Ascending aorta (tissue), 2 donors: ENCODE measurements at regions not wholly inside any gene's neighbourhood (a gene's known extent, or its start where the extent isn't known, plus 50 kb on each side); places are given as distances from the start of the nearest gene placed in this dataset.
"Not testable (repeated sequence)": the region's sequence is repeated elsewhere in the genome, so short reads cannot be mapped to it uniquely, and the experiment has no call there.

ENCODE experiments used
- DNase-seq, 2 donors: peaks; one replicate each; pipeline ENCODE4 v3.0.0-alpha.2; 2019; ENCODE audit warnings: low spot score in 2 of 2
- H3K27ac ChIP-seq, 2 donors: fragments of 200-600 bp; sonication (generic); one replicate each; pipeline ENCODE4 v1.5.1; 2016 to 2017; ENCODE audit warnings: mild to moderate bottlenecking in 1 of 2
- H3K27me3 ChIP-seq: fragments of 200-600 bp; sonication (generic); one replicate; pipeline ENCODE4 v1.5.1; 2017
- H3K36me3 ChIP-seq, 2 donors: fragments of 200-600 bp; sonication (generic); one replicate each; pipeline ENCODE4 v1.5.1; 2016
- H3K4me1 ChIP-seq, 2 donors: fragments of 200-600 bp; sonication (generic); one replicate each; pipeline ENCODE4 v1.5.1; 2016 to 2017; ENCODE audit warnings: mild to moderate bottlenecking in 1 of 2
- H3K4me3 ChIP-seq, 2 donors: fragments of 200-600 bp; sonication (generic); one replicate each; pipeline ENCODE4 v1.5.1; 2016 to 2017; ENCODE audit warnings: mild to moderate bottlenecking in 1 of 2
- H3K9me3 ChIP-seq, 2 donors: fragments of 200-600 bp; sonication (generic); one replicate each; pipeline ENCODE4 v1.5.1; 2016
- intact Hi-C: fragments of 100-400 bp; cut with DNase I; formaldehyde crosslinking; loops from one replicate; pipeline ENCODE4 v1.15.1; 2023
- TF ChIP-seq, protein P1 (sequence below), 3 experiments: fragments of 200-600 bp in 2 of 3; fragments of 450-650 bp in 1 of 3; sonication (generic) in 2 of 3; IDR thresholded peaks; one replicate each; pipeline ENCODE4 v1.5.1; 2016 to 2019; ENCODE audit warnings: antibody characterized with exemption in 3 of 3, mild to moderate bottlenecking in 1 of 3, moderate library complexity in 1 of 3

DNA sequence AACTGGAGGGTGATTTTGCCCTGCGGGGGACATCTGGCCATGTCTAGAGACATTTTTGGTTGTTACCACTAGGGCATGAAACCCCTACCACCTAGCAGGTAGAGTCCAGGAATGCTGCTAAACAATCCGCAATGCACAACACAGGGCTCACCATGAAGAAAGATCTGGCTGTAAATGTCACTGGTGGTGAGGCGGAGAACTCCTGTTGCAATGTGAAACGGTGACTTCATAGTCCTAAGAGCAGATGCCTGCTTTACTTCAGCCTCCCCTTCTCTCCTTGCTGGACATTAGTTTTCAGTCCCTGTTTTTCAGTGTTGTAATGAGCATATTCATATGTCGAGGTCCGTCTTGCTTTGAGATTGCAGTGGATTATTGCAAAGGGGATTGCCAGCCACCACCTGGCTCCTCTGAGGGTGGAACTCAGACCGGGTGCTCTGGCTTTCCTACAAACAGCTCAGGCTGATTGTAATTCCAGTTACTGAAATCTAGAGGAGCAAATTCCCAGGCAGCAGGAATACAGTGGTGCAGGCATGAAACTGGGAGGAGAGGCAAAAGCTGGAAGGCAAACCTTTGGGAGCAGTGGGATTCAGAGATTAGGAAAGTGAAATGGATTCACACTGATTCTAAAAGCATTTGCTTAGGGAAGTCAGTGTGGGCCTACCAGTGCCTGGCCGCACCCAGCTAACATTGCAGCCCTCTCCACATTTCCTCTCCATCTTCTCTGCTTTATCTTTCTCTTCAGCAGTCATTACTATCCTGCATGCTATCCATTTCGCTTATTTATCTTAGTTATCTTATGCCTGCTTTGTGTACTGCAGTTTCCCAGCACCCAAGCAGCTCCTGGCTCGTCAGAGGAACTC lies 76.1 kb upstream of the PCDH8 start:
- TF ChIP-seq, protein P1, sequence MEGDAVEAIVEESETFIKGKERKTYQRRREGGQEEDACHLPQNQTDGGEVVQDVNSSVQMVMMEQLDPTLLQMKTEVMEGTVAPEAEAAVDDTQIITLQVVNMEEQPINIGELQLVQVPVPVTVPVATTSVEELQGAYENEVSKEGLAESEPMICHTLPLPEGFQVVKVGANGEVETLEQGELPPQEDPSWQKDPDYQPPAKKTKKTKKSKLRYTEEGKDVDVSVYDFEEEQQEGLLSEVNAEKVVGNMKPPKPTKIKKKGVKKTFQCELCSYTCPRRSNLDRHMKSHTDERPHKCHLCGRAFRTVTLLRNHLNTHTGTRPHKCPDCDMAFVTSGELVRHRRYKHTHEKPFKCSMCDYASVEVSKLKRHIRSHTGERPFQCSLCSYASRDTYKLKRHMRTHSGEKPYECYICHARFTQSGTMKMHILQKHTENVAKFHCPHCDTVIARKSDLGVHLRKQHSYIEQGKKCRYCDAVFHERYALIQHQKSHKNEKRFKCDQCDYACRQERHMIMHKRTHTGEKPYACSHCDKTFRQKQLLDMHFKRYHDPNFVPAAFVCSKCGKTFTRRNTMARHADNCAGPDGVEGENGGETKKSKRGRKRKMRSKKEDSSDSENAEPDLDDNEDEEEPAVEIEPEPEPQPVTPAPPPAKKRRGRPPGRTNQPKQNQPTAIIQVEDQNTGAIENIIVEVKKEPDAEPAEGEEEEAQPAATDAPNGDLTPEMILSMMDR (IDR thresholded peaks at IDR 0.05) = no peak
- no peaks in the 10 kb centered on the region for H3K9me3 ChIP-seq
- intact Hi-C loops = no loop called here

DNA sequence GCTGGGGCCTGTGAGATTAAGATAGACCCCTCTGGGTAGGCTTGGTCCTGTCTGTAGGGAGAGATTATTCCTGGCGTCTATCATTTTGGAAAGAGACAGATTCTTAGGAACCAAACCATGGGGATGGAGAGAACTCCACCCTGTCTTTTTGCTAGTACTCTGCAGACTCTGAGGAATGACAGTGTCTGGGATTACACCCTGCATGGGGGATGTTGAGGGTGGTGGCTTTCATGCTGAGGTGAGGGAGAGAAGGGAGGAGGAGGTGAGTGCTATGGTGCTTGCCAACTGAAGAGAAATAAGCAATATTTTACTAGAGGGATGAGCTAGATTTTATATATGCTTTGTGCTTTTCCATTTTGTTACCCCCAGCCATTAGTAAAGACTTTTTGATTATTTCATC lies 74.5 kb upstream of the PCDH8 start:
- Histone ChIP-seq H3K4me3 (no peak overlapping the region), H3K4me1 (no peaks in the 10 kb centered on the region), H3K9me3 (no peaks in the 10 kb centered on the region), H3K27ac (no peak overlapping the region), H3K36me3 (no peaks in the 10 kb centered on the region), H3K27me3 (no peaks in the 10 kb centered on the region)
- no peak for DNase-seq
- intact Hi-C loops = no loop called here
- TF ChIP-seq, protein P1 (IDR thresholded peaks at IDR 0.05) = no peak

More for the DNA sequence above, 76.1 kb upstream of the PCDH8 start:
- Histone ChIP-seq H3K36me3 (no peaks in the 10 kb centered on the region), H3K27ac (no peak overlapping the region), H3K4me3 (no peak overlapping the region), H3K27me3 (no peaks in the 10 kb centered on the region), H3K4me1 (no peaks in the 10 kb centered on the region)
- DNase-seq = no peak

DNA sequence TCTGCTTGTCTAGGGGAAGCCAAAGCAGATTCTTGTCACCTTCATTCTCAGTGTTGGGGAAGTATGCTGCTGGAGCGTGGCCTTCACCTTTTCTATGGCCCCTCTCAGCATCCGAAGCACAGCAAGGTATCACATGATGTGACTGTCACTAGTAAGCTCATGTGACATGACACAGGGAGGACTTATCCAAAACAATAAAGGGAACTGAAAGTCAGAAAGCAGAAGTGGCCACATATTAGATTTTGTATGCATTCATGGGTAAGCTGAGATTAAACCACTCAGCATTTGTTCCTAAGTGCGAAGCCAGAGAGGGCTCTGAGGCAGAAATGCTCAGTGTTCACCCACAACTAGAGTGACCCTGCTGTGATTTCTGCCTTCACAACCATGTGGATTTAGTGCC lies 72.8 kb upstream of the PCDH8 start:
- TF ChIP-seq, protein P1 (IDR thresholded peaks at IDR 0.05) = no peak
- intact Hi-C loops = no loop called here
- Histone ChIP-seq H3K27ac (no peak overlapping the region), H3K9me3 (no peaks in the 10 kb centered on the region), H3K36me3 (no peaks in the 10 kb centered on the region), H3K4me3 (no peak overlapping the region), H3K27me3 (no peaks in the 10 kb centered on the region), H3K4me1 (no peaks in the 10 kb centered on the region)
- DNase-seq = no peak

DNA sequence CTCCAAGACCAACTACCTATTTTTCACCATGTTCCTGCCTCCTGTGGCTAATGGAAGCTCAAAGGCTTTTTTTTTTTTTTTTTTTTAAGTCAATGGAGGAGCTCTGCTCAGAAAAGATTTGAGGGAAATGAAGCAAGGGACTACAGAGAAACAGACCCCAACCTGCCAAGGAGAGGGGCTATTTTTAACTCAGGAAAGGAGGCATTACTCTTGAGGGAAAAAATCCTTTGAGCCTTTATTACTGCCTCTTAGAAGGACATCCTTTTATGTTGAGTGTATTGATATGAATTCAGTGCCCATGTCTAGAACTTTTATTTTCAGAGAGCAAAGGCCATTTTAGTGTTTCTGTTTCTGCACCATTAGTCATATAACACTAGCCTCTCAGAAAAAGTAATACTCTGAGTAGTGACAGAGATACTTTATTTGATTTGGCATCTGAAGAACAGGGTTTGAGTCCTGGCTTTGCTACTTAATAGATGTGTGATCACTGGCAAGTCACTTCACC lies 68.1 kb upstream of the PCDH8 start:
- Histone ChIP-seq H3K36me3 (no peaks in the 10 kb centered on the region), H3K27ac (peak overlapping the region in 1 of 2 donors; percentile 51), H3K4me1 (no peaks in the 10 kb centered on the region), H3K9me3 (no peaks in the 10 kb centered on the region), H3K4me3 (no peak overlapping the region), H3K27me3 (no peaks in the 10 kb centered on the region)
- TF ChIP-seq, protein P1 (IDR thresholded peaks at IDR 0.05) = no peak
- intact Hi-C loops = loop anchor here (5.0 kb wide), 1 partner anchor 64 kb away; no protein-coding TSS in a partner anchor
- no peak for DNase-seq

DNA sequence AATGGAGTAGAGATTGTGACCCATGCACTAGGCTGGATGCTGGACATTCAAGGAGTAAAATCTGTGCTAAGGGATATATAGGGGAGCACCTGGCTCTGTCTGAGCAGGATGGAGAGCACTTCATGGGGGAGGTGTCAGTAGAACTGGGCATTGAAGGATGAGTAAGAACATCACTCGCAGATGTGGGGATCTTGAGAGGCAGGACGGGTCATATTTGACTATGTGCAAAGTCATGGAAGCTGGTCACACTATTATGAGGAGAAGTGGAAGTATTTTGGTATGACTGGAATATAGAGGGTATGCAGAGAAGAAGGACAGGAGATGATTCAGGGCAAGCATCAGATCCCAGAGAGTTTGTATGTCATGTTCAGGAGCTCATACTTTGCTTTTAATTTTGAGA lies 62.9 kb upstream of the PCDH8 start:
- TF ChIP-seq, protein P1 (IDR thresholded peaks at IDR 0.05) = no peak
- H3K27me3 ChIP-seq = no peaks in the 10 kb centered on the region
- intact Hi-C loops = no loop called here
- H3K27ac ChIP-seq = no peak overlapping the region
- no peak for DNase-seq
- H3K4me3 ChIP-seq = no peak overlapping the region
- H3K9me3 ChIP-seq = no peaks in the 10 kb centered on the region
- no peaks in the 10 kb centered on the region for H3K4me1 ChIP-seq
- no peaks in the 10 kb centered on the region for H3K36me3 ChIP-seq

DNA sequence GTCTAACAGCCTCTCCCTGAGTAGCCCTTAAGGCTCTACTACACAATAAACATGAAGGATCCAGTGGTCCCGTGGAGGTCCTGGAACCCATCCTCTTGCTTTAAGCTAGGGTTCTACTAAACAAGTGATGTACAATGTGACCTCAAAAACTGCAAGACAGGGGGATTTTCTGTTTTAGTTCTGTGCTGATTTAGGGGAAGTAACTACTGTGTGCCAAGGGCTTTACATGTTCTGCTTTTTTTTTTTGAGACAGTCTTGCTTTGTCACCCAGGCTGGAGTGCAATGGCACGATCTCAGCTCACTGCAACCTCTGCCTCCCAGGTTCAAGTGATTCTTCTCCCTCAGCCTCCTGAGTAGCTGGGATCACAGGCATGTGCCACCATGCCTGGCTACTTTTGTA lies 61.9 kb upstream of the PCDH8 start:
- H3K4me3 ChIP-seq, H3K9me3 ChIP-seq, H3K27me3 ChIP-seq, H3K4me1 ChIP-seq, DNase-seq, intact Hi-C loops, H3K36me3 ChIP-seq, H3K27ac ChIP-seq: not testable (repeated sequence)
